Esophagus muscularis mucosa (tissue), 4 donors: ENCODE measurements at regions not wholly inside any gene's neighbourhood (a gene's known extent, or its start where the extent isn't known, plus 50 kb on each side); places are given as distances from the start of the nearest gene placed in this dataset.

ENCODE experiments used
- EP300 ChIP-seq: sonication (generic); formaldehyde crosslinking; IDR thresholded peaks from one replicate; pipeline ENCODE4 v1.6.1; 2017; ENCODE audit warnings: antibody characterized with exemption
- POLR2A ChIP-seq: fragments of 450-650 bp; IDR thresholded peaks from one replicate; pipeline ENCODE4 v1.6.1; 2017; ENCODE audit warnings: antibody characterized with exemption, moderate library complexity, mild to moderate bottlenecking, low read depth
- POLR2AphosphoS5 ChIP-seq, 2 donors: sonication (generic); formaldehyde crosslinking; IDR thresholded peaks; one replicate each; pipeline ENCODE4 v1.6.1; 2017; ENCODE audit warnings: antibody characterized with exemption in 2 of 2
- TF ChIP-seq, protein P1 (sequence below), 3 experiments: fragments of 200-600 bp in 2 of 3; fragments of 450-650 bp in 1 of 3; sonication (generic) in 2 of 3; IDR thresholded peaks; one replicate each; pipeline ENCODE4 v1.5.1; 2017 to 2019; ENCODE audit warnings: antibody characterized with exemption in 3 of 3, mild to moderate bottlenecking in 2 of 3, moderate library complexity in 1 of 3

DNA sequence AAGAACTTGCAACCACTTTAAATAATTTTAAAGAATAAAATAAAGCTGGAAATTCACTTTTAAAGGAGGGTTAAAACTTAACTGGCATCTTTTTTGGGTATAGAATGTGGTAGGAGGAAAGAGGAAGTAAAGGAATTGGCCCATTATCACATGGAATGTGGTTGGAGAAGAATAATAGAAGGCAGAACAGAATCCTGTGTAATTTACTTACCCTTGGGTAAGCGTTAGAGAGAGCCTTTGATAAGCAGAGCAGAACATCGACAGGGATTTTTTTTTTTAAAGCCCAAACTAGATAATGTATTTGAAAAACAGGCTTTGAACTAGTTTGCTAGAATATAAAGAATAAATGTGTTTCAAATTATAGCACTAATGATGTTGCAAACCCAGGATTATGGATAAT is 199.8 kb upstream of the KIAA1217 start:
- TF ChIP-seq, protein P1, sequence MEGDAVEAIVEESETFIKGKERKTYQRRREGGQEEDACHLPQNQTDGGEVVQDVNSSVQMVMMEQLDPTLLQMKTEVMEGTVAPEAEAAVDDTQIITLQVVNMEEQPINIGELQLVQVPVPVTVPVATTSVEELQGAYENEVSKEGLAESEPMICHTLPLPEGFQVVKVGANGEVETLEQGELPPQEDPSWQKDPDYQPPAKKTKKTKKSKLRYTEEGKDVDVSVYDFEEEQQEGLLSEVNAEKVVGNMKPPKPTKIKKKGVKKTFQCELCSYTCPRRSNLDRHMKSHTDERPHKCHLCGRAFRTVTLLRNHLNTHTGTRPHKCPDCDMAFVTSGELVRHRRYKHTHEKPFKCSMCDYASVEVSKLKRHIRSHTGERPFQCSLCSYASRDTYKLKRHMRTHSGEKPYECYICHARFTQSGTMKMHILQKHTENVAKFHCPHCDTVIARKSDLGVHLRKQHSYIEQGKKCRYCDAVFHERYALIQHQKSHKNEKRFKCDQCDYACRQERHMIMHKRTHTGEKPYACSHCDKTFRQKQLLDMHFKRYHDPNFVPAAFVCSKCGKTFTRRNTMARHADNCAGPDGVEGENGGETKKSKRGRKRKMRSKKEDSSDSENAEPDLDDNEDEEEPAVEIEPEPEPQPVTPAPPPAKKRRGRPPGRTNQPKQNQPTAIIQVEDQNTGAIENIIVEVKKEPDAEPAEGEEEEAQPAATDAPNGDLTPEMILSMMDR (IDR thresholded peaks at IDR 0.05) = no peak
- TF ChIP-seq POLR2A = no peak
- TF ChIP-seq POLR2AphosphoS5 (IDR thresholded peaks at IDR 0.05) = no peak
- TF ChIP-seq EP300 = no peak
